Activated T-cell treated with anti-CD3 and anti-CD28 coated beads, Interleukin-2, amount 50 U/mL, for 24 hours (primary cell): ENCODE measurements at regions not wholly inside any gene's neighbourhood (a gene's known extent, or its start where the extent isn't known, plus 50 kb on each side); places are given as distances from the start of the nearest gene placed in this dataset.

Source experiments
- DNase-seq: peaks from one replicate; pipeline ENCODE4 v3.0.0-alpha.2; 2020
- H3K27ac Mint-ChIP-seq: 2 replicates; pipeline ENCODE4 v1.8.0; 2020; ENCODE audit warnings: mild to moderate bottlenecking, mixed read lengths
- H3K27me3 Mint-ChIP-seq: 2 replicates; pipeline ENCODE4 v1.8.0; 2020; ENCODE audit warnings: mixed read lengths
- H3K36me3 Mint-ChIP-seq: 2 replicates; pipeline ENCODE4 v1.8.0; 2020; ENCODE audit warnings: low read depth, mixed read lengths
- H3K4me1 Mint-ChIP-seq: 2 replicates; pipeline ENCODE4 v1.8.0; 2020; ENCODE audit warnings: low read depth, mixed read lengths
- H3K4me3 Mint-ChIP-seq: 2 replicates; pipeline ENCODE4 v1.8.0; 2020; ENCODE audit warnings: mild to moderate bottlenecking, moderate library complexity, mixed read lengths
- H3K9me3 Mint-ChIP-seq: 2 replicates; pipeline ENCODE4 v1.8.0; 2020; ENCODE audit warnings: mixed read lengths

GRCh38 chr5:10863763-10864383, 102.8 kb upstream of the DAP start:
- H3K27me3 Mint-ChIP-seq = peaks cover 11% of the 10 kb centered on the region
- H3K4me1 Mint-ChIP-seq = peaks cover 1% of the 10 kb centered on the region
- H3K9me3 Mint-ChIP-seq = no peaks in the 10 kb centered on the region
- DNase-seq = peak; percentile 64
- H3K27ac Mint-ChIP-seq = no peak overlapping the region
- H3K36me3 Mint-ChIP-seq = no peaks in the 10 kb centered on the region
- H3K4me3 Mint-ChIP-seq = no peak overlapping the region

- Mint-ChIP-seq H3K4me3 (no peak overlapping the region), H3K36me3 (no peaks in the 10 kb centered on the region), H3K27me3 (peaks cover 22% of the 10 kb centered on the region)
Measured at GRCh38 chr5:10862085-10862484, 101.1 kb upstream of the DAP start.

GRCh38 chr5:10861423-10861790, 100.4 kb upstream of the DAP start:
- Mint-ChIP-seq H3K27ac (no peak overlapping the region), H3K9me3 (no peaks in the 10 kb centered on the region), H3K36me3 (no peaks in the 10 kb centered on the region), H3K27me3 (peaks cover 22% of the 10 kb centered on the region), H3K4me1 (peaks cover 1% of the 10 kb centered on the region), H3K4me3 (no peak overlapping the region)
- no peak for DNase-seq

More at GRCh38 chr5:10862085-10862484, 101.1 kb upstream of the DAP start:
- Mint-ChIP-seq H3K4me1 (peaks cover 1% of the 10 kb centered on the region), H3K9me3 (no peaks in the 10 kb centered on the region), H3K27ac (no peak overlapping the region)
- DNase-seq = no peak

GRCh38 chr5:10860645-10861422, 99.8 kb upstream of the DAP start:
- H3K4me1 Mint-ChIP-seq = peaks cover 1% of the 10 kb centered on the region
- H3K36me3 Mint-ChIP-seq = no peaks in the 10 kb centered on the region
- DNase-seq = no peak
- no peak overlapping the region for H3K4me3 Mint-ChIP-seq
- no peak overlapping the region for H3K27ac Mint-ChIP-seq
- H3K27me3 Mint-ChIP-seq = peaks cover 22% of the 10 kb centered on the region
- H3K9me3 Mint-ChIP-seq = no peaks in the 10 kb centered on the region

GRCh38 chr5:10860196-10860543, 99.1 kb upstream of the DAP start:
- H3K27ac Mint-ChIP-seq = no peak overlapping the region
- no peaks in the 10 kb centered on the region for H3K36me3 Mint-ChIP-seq
- peaks cover 22% of the 10 kb centered on the region for H3K27me3 Mint-ChIP-seq
- H3K9me3 Mint-ChIP-seq = no peaks in the 10 kb centered on the region
- no peak overlapping the region for H3K4me3 Mint-ChIP-seq
- DNase-seq = no peak
- peaks cover 1% of the 10 kb centered on the region for H3K4me1 Mint-ChIP-seq

- peaks cover 22% of the 10 kb centered on the region for H3K27me3 Mint-ChIP-seq
- no peaks in the 10 kb centered on the region for H3K36me3 Mint-ChIP-seq
- no peak overlapping the region for H3K4me3 Mint-ChIP-seq
- H3K27ac Mint-ChIP-seq = no peak overlapping the region
- no peaks in the 10 kb centered on the region for H3K9me3 Mint-ChIP-seq
- DNase-seq = no peak
- peaks cover 1% of the 10 kb centered on the region for H3K4me1 Mint-ChIP-seq
Measured at GRCh38 chr5:10859393-10860195, 98.6 kb upstream of the DAP start.

GRCh38 chr5:10858945-10859344, 97.9 kb upstream of the DAP start:
- Mint-ChIP-seq H3K27ac (no peak overlapping the region), H3K9me3 (no peaks in the 10 kb centered on the region), H3K4me3 (no peak overlapping the region), H3K36me3 (no peaks in the 10 kb centered on the region), H3K4me1 (peaks cover 1% of the 10 kb centered on the region), H3K27me3 (peaks cover 21% of the 10 kb centered on the region)
- no peak for DNase-seq

GRCh38 chr5:10858307-10858706, 97.3 kb upstream of the DAP start:
- no peak for DNase-seq
- Mint-ChIP-seq H3K27me3 (peaks cover 17% of the 10 kb centered on the region), H3K4me3 (no peak overlapping the region), H3K9me3 (no peaks in the 10 kb centered on the region), H3K27ac (no peak overlapping the region), H3K4me1 (no peaks in the 10 kb centered on the region), H3K36me3 (no peaks in the 10 kb centered on the region)

- Mint-ChIP-seq H3K27ac (no peak overlapping the region), H3K36me3 (no peaks in the 10 kb centered on the region), H3K4me1 (no peaks in the 10 kb centered on the region), H3K4me3 (no peak overlapping the region), H3K27me3 (peaks cover 17% of the 10 kb centered on the region), H3K9me3 (no peaks in the 10 kb centered on the region)
- DNase-seq = no peak
Measured at GRCh38 chr5:10857338-10857733, 96.3 kb upstream of the DAP start.

GRCh38 chr5:10856683-10857337, 95.8 kb upstream of the DAP start:
- Mint-ChIP-seq H3K27ac (no peak overlapping the region), H3K27me3 (peaks cover 17% of the 10 kb centered on the region), H3K36me3 (no peaks in the 10 kb centered on the region), H3K9me3 (no peaks in the 10 kb centered on the region), H3K4me3 (no peak overlapping the region), H3K4me1 (no peaks in the 10 kb centered on the region)
- DNase-seq = peak; percentile 53

GRCh38 chr5:10856071-10856470, 95.0 kb upstream of the DAP start:
- Mint-ChIP-seq H3K27ac (no peak overlapping the region), H3K27me3 (peaks cover 20% of the 10 kb centered on the region), H3K4me1 (no peaks in the 10 kb centered on the region), H3K9me3 (no peaks in the 10 kb centered on the region), H3K36me3 (no peaks in the 10 kb centered on the region), H3K4me3 (no peak overlapping the region)
- DNase-seq = no peak

GRCh38 chr5:10854506-10855277, 93.7 kb upstream of the DAP start:
- DNase-seq = no peak

GRCh38 chr5:10853154-10853553, 92.1 kb upstream of the DAP start:
- no peaks in the 10 kb centered on the region for H3K9me3 Mint-ChIP-seq
- DNase-seq = no peak
- H3K4me1 Mint-ChIP-seq = no peaks in the 10 kb centered on the region
- H3K27ac Mint-ChIP-seq = no peak overlapping the region
- H3K36me3 Mint-ChIP-seq = no peaks in the 10 kb centered on the region
- peaks cover 9% of the 10 kb centered on the region for H3K27me3 Mint-ChIP-seq
- H3K4me3 Mint-ChIP-seq = no peak overlapping the region

More at GRCh38 chr5:10854506-10855277, 93.7 kb upstream of the DAP start:
- H3K36me3 Mint-ChIP-seq = no peaks in the 10 kb centered on the region
- H3K4me3 Mint-ChIP-seq = no peak overlapping the region
- H3K9me3 Mint-ChIP-seq = no peaks in the 10 kb centered on the region
- H3K27me3 Mint-ChIP-seq = peaks cover 20% of the 10 kb centered on the region
- no peak overlapping the region for H3K27ac Mint-ChIP-seq
- H3K4me1 Mint-ChIP-seq = no peaks in the 10 kb centered on the region

GRCh38 chr5:10849278-10849677, 88.2 kb upstream of the DAP start:
- Mint-ChIP-seq H3K4me1 (no peaks in the 10 kb centered on the region), H3K27ac (no peak overlapping the region), H3K27me3 (peaks cover 16% of the 10 kb centered on the region), H3K9me3 (no peaks in the 10 kb centered on the region), H3K36me3 (no peaks in the 10 kb centered on the region), H3K4me3 (no peak overlapping the region)
- no peak for DNase-seq
